Heart left ventricle (tissue), 13 donors: ENCODE measurements at regions not wholly inside any gene's neighbourhood (a gene's known extent, or its start where the extent isn't known, plus 50 kb on each side); places are given as distances from the start of the nearest gene placed in this dataset.

Experiments
- POLR2A ChIP-seq, 2 donors: fragments of 450-650 bp; IDR thresholded peaks; one replicate each; pipeline ENCODE4 v1.6.1; 2017; ENCODE audit warnings: antibody characterized with exemption in 2 of 2, mild to moderate bottlenecking in 2 of 2, moderate library complexity in 2 of 2
- TF ChIP-seq, protein P1 (sequence below), 12 donors: fragments of 200-600 bp; sonication (generic) in 4 of 12; IDR thresholded peaks; one replicate each; pipeline versions ENCODE4 v1.5.0 to v1.8.0; 2018 to 2022; ENCODE audit warnings: antibody characterized with exemption in 12 of 12, mild to moderate bottlenecking in 5 of 12
- donor health status: ischemic (EF 13 %, LVEDD 7.1; RV severe dilation, severe dysfunction).
- donor health status: DM: no; HTN: yes; CAD: no.
- donor health status: DM: no; HTN: no; CAD: no.
- donor health status: ischemic (EF 25% LVEDD 6.9; RV normal size, moderate dysfunction).
- donor health status: ischemic (EF 25% LVEDD 5.7; RV mildly dilated, moderate dysfunction).
- donor health status: ischemic (EF 35%, LVEDD 5.7; RV mildly dilated, moderate dysfunction).
- donor health status: nonischemic (EF 11% LVEDD 7.7; RV severe dilation, severe dysfunction).
- donor health status: DM: yes; HTN: yes; CAD: no.
- donor health status: PGD.
- donor health status: ischemic (EF 29% LVEDD 5.4; RV normal size, mild dysfunction).
- donor health status: nonischemic (EF 23%, LVEDD 6.1; RV moderate dilation, normal function).

DNA sequence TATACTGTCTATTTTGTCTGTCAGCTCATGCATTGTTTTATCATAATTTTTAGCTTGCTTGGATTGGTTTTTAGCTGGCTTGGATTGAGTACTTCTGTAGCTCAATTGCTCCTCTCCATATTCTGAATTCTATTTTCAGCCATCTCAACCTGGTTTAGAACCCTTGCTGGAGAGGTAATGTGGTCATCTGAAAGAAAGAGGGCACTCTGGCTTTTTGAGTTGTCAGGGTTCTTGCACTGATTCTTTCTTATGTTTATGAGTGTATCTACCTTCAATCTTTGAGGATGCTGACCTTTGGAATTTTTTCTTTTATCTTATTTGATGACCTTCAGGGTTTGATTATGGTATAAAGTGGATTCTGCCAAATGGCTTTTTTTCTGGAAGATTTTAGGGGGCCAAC, 632.7 kb upstream of the ID4 start:
- no peak for TF ChIP-seq POLR2A (IDR thresholded peaks at IDR 0.05)
- TF ChIP-seq, protein P1, sequence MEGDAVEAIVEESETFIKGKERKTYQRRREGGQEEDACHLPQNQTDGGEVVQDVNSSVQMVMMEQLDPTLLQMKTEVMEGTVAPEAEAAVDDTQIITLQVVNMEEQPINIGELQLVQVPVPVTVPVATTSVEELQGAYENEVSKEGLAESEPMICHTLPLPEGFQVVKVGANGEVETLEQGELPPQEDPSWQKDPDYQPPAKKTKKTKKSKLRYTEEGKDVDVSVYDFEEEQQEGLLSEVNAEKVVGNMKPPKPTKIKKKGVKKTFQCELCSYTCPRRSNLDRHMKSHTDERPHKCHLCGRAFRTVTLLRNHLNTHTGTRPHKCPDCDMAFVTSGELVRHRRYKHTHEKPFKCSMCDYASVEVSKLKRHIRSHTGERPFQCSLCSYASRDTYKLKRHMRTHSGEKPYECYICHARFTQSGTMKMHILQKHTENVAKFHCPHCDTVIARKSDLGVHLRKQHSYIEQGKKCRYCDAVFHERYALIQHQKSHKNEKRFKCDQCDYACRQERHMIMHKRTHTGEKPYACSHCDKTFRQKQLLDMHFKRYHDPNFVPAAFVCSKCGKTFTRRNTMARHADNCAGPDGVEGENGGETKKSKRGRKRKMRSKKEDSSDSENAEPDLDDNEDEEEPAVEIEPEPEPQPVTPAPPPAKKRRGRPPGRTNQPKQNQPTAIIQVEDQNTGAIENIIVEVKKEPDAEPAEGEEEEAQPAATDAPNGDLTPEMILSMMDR (IDR thresholded peaks at IDR 0.05) = no peak
